ENCODE measurements at regions not wholly inside any gene's neighbourhood (a gene's known extent, or its start where the extent isn't known, plus 50 kb on each side); places are given as distances from the start of the nearest gene placed in this dataset.

DNA sequence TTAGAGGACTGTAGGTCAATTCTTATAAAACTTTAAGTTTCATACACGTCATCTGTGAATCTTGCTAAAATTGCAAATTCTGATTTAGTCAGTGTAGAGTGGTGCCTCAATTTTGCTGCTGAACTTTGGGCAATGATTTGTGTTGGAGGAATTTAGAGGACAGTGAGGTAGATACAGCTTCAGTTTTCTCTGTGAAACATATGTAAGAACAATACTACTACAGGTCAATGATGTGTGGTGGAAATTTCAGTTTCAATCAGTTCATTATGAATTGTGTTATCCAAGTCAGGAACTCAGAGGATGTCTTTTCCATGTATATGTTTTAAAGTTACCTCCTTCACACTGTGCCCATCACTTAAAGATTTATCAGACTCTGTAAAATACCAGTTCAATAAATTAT is 1597.8 kb upstream of the PCDH10 start:
- no peak for TF ChIP-seq POLR2AphosphoS5 (IDR thresholded peaks at IDR 0.05; ENCODE audit: borderline replicate concordance, low read depth, low read length)
- TF ChIP-seq EZH2 (IDR thresholded peaks at IDR 0.05) = no peak

Data from SK-N-MC (cell line).